ENCODE measurements at regions not wholly inside any gene's neighbourhood (a gene's known extent, or its start where the extent isn't known, plus 50 kb on each side); places are given as distances from the start of the nearest gene placed in this dataset.

GRCh38 chr4:138659812-138660316, 355.7 kb upstream of the NOCT start:
- peaks cover 14% of the 10 kb centered on the region for H3K4me1 ChIP-seq (ENCODE audit: insufficient read depth, low read length)
- DNase-seq (peak; percentile 77), ATAC-seq (peak; percentile 79; the same call in 1 of the 2 replicates)
- H3K4me2 ChIP-seq (ENCODE audit: low read length): no peak overlapping the region
- no peaks in the 10 kb centered on the region for H4K20me1 ChIP-seq (ENCODE audit: low read length)
- intact Hi-C loops (cut with micrococcal nuclease): no loop called here
- ChIA-PET POLR2A (ENCODE audit: unreplicated experiment) (no interaction called here), CTCF (no interaction called here)
- H3K9me3 ChIP-seq (ENCODE audit: low read length): no peaks in the 10 kb centered on the region
- no TSS peak for BruUV-seq (replicated peaks)
- H3K79me2 ChIP-seq (ENCODE audit: low read length): no peaks in the 10 kb centered on the region
- H3K9ac ChIP-seq (ENCODE audit: low read length): no peak overlapping the region
- TF ChIP-seq EZH2phosphoT487 (IDR thresholded peaks at IDR 0.05; ENCODE audit: borderline replicate concordance, low read length): no peak
- TF ChIP-seq EZH2 (IDR thresholded peaks at IDR 0.05; ENCODE audit: low read length, unreplicated experiment): no peak
- TF ChIP-seq CTCF (conservative IDR thresholded peaks at IDR 0.05; ENCODE audit: low read depth, low read length): no peak
- no peak overlapping the region for H2AFZ ChIP-seq (ENCODE audit: low read length)
- H3F3A ChIP-seq (ENCODE audit: low read length, unreplicated experiment): no peaks in the 10 kb centered on the region
- no peak overlapping the region for H3K4me3 ChIP-seq (ENCODE audit: low read length)
- no peaks in the 10 kb centered on the region for H3K27me3 ChIP-seq (ENCODE audit: low read length)
- no peaks in the 10 kb centered on the region for H3K9me2 ChIP-seq (replicated peaks; ENCODE audit: low read length)
- H3K27ac ChIP-seq (ENCODE audit: low read length): no peak overlapping the region
- H3K36me3 ChIP-seq (ENCODE audit: low read depth, low read length): no peaks in the 10 kb centered on the region

- Histone ChIP-seq H4K20me1 (ENCODE audit: low read length) (no peaks in the 10 kb centered on the region), H3K9ac (ENCODE audit: low read length) (no peak overlapping the region), H3F3A (ENCODE audit: low read length, unreplicated experiment) (no peaks in the 10 kb centered on the region), H3K36me3 (ENCODE audit: low read depth, low read length) (no peaks in the 10 kb centered on the region), H3K27ac (ENCODE audit: low read length) (no peak overlapping the region), H3K4me2 (ENCODE audit: low read length) (0 out of 2 replicates have a peak overlapping the region, but pooled peaks have one; percentile 21), H3K9me3 (ENCODE audit: low read length) (no peaks in the 10 kb centered on the region), H3K4me1 (ENCODE audit: insufficient read depth, low read length) (peaks cover 14% of the 10 kb centered on the region), H3K27me3 (ENCODE audit: low read length) (no peaks in the 10 kb centered on the region), H3K4me3 (ENCODE audit: low read length) (no peak overlapping the region), H2AFZ (ENCODE audit: low read length) (no peak overlapping the region), H3K9me2 (replicated peaks; ENCODE audit: low read length) (no peaks in the 10 kb centered on the region), H3K79me2 (ENCODE audit: low read length) (no peaks in the 10 kb centered on the region)
- POLR2A ChIA-PET (ENCODE audit: unreplicated experiment): no interaction called here
- TF ChIP-seq CTCF (conservative IDR thresholded peaks at IDR 0.05; ENCODE audit: low read depth, low read length): no peak
- TF ChIP-seq EZH2phosphoT487 (IDR thresholded peaks at IDR 0.05; ENCODE audit: borderline replicate concordance, low read length): no peak
- TF ChIP-seq EZH2 (IDR thresholded peaks at IDR 0.05; ENCODE audit: low read length, unreplicated experiment): no peak
- ATAC-seq (no peak), DNase-seq (no peak)
- CTCF ChIA-PET: no interaction called here
- intact Hi-C loops (cut with micrococcal nuclease): no loop called here
- BruUV-seq (replicated peaks): no TSS peak
These were observed 356.4 kb upstream of the NOCT start for GRCh38 chr4:138659037-138659811.

GRCh38 chr4:138658518-138658917, 357.1 kb upstream of the NOCT start:
- POLR2A ChIA-PET (ENCODE audit: unreplicated experiment): no interaction called here
- H3K9me3 ChIP-seq (ENCODE audit: low read length): no peaks in the 10 kb centered on the region
- no peak overlapping the region for H2AFZ ChIP-seq (ENCODE audit: low read length)
- H3K4me3 ChIP-seq (ENCODE audit: low read length): no peak overlapping the region
- no peak overlapping the region for H3K9ac ChIP-seq (ENCODE audit: low read length)
- H3K27me3 ChIP-seq (ENCODE audit: low read length): no peaks in the 10 kb centered on the region
- no peak for DNase-seq
- no peaks in the 10 kb centered on the region for H3K79me2 ChIP-seq (ENCODE audit: low read length)
- ATAC-seq: no peak
- CTCF ChIA-PET: no interaction called here
- no peaks in the 10 kb centered on the region for H4K20me1 ChIP-seq (ENCODE audit: low read length)
- no peaks in the 10 kb centered on the region for H3K9me2 ChIP-seq (replicated peaks; ENCODE audit: low read length)
- intact Hi-C loops (cut with micrococcal nuclease): no loop called here
- no peak for TF ChIP-seq EZH2phosphoT487 (IDR thresholded peaks at IDR 0.05; ENCODE audit: borderline replicate concordance, low read length)
- TF ChIP-seq EZH2 (IDR thresholded peaks at IDR 0.05; ENCODE audit: low read length, unreplicated experiment): no peak
- no peak for TF ChIP-seq CTCF (conservative IDR thresholded peaks at IDR 0.05; ENCODE audit: low read depth, low read length)
- no peaks in the 10 kb centered on the region for H3F3A ChIP-seq (ENCODE audit: low read length, unreplicated experiment)
- H3K27ac ChIP-seq (ENCODE audit: low read length): no peak overlapping the region
- H3K4me1 ChIP-seq (ENCODE audit: insufficient read depth, low read length): peaks cover 14% of the 10 kb centered on the region
- no peak overlapping the region for H3K4me2 ChIP-seq (ENCODE audit: low read length)
- no peaks in the 10 kb centered on the region for H3K36me3 ChIP-seq (ENCODE audit: low read depth, low read length)
- BruUV-seq (replicated peaks): no TSS peak

Measured in PC-3 (cell line).